GM21529 (cell line): ENCODE measurements at regions not wholly inside any gene's neighbourhood (a gene's known extent, or its start where the extent isn't known, plus 50 kb on each side); places are given as distances from the start of the nearest gene placed in this dataset.
"Not testable (repeated sequence)": the region's sequence is repeated elsewhere in the genome, so short reads cannot be mapped to it uniquely, and the experiment has no call there.

Source experiments
- ATAC-seq: cut with Tn5 transposase; IDR thresholded peaks from one replicate; pipeline ENCODE4 v1.9.1; 2021; ENCODE audit not compliant: unreplicated experiment

DNA sequence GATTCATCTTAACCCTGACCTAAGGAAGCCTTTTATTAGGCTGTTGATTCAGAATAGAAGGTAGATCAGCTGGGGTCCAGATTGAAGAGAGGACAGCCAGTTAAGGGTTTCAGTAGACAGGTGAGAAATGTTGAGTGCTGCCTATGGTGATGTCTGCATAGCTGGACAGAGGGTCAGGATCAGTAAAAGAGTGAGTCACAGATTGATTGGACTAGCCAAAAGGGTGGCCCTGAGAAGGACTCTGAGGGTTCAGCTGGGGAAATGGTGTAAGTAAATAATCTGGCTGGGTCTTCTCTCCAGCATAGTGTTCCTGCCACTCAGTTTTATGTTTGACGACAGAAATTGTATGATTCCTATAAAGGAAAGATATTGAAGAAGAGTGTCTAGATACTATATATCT, 227.7 kb downstream of the RTP5 start:
- not testable (repeated sequence) for ATAC-seq

GRCh38 chr2:242098034-242098433, 228.5 kb downstream of the RTP5 start:
- ATAC-seq, result no peak

GRCh38 chr2:242098445-242099128, 229.1 kb downstream of the RTP5 start:
- no peak for ATAC-seq

DNA sequence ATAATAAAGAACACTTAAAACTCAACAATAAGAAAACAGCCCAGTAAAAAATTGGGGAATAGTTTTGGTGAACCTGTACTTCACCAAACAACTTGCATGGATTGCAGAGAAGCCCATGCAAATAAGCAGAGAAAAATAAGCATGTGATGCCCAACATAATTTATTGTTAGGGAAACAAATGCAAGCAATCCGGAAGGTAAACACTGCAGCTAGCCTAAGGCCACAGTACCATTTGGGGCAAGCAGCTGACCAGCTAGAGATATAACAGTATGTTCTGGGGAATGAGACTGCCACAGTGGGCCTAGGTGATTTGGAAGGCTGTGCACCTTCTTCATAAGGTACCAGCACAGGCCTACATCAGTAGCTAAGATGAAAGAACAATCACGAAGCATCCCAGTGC, 233.6 kb downstream of the RTP5 start:
- not testable (repeated sequence) for ATAC-seq

DNA sequence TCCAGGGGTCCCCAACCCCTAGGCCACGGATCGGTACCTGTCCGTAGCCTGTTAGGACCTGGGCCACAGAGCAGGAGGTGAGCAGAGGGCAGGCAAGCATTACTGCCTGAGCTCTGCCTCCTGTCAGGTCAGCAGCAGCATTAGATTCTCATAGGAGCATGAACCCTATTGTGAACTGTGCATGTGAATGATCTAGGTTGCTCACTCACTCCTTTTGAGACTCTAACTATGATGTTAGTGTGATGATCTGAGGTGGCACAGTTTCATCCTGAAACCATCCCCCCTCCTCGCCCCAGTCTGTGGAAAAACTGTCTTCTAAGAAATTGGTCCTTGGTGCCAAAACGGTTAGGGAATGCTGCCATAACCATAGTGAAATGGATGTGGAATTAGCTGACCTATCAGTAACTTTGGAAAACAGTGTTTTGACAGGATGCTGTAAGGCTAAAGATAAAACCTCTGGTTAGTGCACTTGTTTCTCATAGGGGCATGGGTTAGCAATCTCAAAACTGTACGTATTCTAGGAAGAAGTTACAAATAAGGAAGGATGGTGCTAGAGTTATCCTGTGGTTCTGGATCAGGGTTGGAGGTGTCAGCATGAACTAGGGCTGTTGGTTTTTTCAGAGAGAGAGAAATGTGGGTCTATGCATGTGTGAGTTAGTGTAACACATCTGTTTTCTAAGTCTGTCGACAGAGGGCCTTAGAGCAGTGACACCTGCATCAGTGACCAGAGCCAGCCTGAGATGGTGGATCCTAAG, 234.8 kb downstream of the RTP5 start:
- not testable (repeated sequence) for ATAC-seq

- not testable (repeated sequence) for ATAC-seq
Observed at GRCh38 chr2:242107065-242107464, 237.5 kb downstream of the RTP5 start.

GRCh38 chr2:242108797-242109500, 239.4 kb downstream of the RTP5 start:
- not testable (repeated sequence) for ATAC-seq

DNA sequence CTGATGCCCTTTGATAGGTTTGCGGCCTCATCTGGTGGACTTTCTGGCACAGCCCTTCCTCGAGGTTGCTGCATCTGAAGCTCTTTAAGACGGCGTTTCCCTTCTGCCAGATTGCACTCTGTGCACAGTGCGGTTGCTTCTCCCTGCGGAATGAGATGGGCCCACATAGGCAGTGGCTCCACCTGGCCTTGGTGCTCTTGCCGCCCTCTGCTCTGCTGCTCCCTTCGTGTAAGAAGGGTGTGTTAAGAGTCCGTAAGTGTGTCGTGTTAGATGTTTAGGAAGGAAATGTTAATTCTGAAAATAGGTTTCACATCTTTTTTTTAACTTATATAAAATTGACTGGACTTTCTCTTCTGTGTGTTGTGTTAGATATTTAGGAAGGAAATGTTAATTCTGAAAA, 240.3 kb downstream of the RTP5 start:
- ATAC-seq, result not testable (repeated sequence)

DNA sequence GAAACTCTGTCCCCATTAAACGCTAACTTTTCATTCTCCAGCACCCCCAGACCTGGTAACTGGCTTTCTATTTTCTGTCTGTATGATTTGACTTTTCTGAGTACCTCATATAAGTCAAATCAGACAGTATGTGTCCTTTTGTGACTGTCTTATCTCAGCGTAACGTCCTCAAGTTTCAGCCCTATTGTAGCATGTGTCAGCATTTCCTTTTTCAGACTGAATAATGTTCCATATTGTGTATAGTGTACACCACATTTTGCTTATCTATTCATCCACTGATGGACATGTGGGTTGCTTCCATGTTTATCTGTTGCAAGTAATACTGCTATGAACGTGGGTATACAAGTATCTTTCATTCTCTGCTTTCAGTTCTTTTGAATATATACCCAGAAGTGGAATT, 242.4 kb downstream of the RTP5 start:
- not testable (repeated sequence) for ATAC-seq

GRCh38 chr2:242113492-242113891, 244.0 kb downstream of the RTP5 start:
- ATAC-seq, result not testable (repeated sequence)

- ATAC-seq, result not testable (repeated sequence)
Observed at GRCh38 chr2:242116676-242117075, 247.1 kb downstream of the RTP5 start.

DNA sequence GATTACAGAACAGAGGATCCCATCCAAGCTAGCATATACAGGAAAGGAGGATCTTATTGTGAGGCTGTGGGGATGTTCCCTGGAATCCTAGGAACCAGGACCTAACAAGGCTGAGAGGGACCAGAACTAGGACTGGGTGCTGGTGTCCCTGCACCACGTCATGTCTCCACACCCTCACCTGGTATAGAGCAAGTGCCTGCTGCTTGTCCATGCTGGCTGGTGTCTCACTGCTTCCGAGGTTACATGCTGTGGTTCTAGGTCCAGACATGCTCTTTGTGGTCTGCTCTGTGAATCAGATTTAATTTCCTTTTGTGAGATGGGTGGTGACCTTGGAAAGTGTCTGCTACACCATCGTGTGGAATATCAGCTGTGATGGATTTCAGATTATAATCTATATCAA, 247.8 kb downstream of the RTP5 start:
- ATAC-seq, result not testable (repeated sequence)

DNA sequence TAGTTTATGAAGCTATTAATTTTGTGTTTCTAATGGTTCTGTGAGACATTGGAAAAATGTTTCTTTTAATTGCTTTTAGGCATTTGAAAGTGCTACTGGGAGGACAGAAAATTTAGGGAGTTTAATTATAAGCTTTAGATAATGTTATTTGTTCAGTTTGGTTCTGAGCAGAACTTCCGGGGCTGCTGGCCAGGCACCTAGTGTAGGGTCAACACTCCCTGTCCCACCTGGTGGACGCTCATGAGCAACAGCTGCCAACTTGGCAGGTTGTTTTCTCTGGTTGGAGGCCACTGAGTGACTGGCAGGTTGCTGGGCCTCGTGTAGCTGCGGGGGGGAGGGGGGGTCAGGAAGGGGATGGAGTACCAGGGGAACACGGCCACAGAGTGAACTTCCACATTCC, 250.2 kb downstream of the RTP5 start:
- ATAC-seq, result not testable (repeated sequence)

DNA sequence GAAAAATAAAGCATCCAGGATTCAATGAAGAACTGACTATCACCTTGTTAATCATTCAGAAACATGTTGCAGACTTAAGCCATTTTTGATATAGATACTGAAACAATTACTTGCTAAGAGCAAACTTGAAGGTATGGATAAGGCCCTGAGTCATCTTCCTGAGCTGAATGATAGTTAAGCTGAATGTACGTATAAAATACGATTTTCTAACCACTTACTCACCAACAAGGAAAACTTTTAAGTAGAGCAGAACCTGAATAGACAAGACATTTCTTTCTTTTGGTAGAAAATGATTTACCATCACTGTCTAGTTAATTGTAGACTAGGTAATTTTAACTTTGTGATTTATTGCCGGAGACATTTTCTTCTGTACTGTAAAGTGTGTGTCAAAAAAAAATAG, 261.2 kb downstream of the RTP5 start:
- not testable (repeated sequence) for ATAC-seq

GRCh38 chr2:242159921-242160320, 290.4 kb downstream of the RTP5 start:
- ATAC-seq, result not testable (repeated sequence)

GRCh38 chr2:242165115-242165514, 295.6 kb downstream of the RTP5 start:
- ATAC-seq, result not testable (repeated sequence)

- not testable (repeated sequence) for ATAC-seq
Observed at GRCh38 chr2:242171290-242171689, 301.8 kb downstream of the RTP5 start.
